ENCODE measurements at regions not wholly inside any gene's neighbourhood (a gene's known extent, or its start where the extent isn't known, plus 50 kb on each side); places are given as distances from the start of the nearest gene placed in this dataset.

- TF ChIP-seq CTCF (conservative IDR thresholded peaks at IDR 0.05) (no peak), EZH2 (IDR thresholded peaks at IDR 0.05; ENCODE audit: low read depth) (no peak)
Measured at GRCh38 chr20:48398506-48399449, 429.0 kb downstream of the PREX1 start.
